Esophagus squamous epithelium (tissue), 5 donors: ENCODE measurements at regions not wholly inside any gene's neighbourhood (a gene's known extent, or its start where the extent isn't known, plus 50 kb on each side); places are given as distances from the start of the nearest gene placed in this dataset.

Source experiments
- DNase-seq: peaks from one replicate; lab custom pipeline; 2025; lab: John Stamatoyannopoulos, UW
- H3K27ac ChIP-seq, 4 donors: fragments of 200-600 bp; sonication (generic); one replicate each; pipeline ENCODE4 v1.5.1; 2016 to 2019; ENCODE audit warnings: mild to moderate bottlenecking in 1 of 4
- H3K27me3 ChIP-seq, 4 donors: fragments of 200-600 bp; sonication (generic); 1 replicate in 3 of 4; 2 replicates in 1 of 4; pipeline versions ENCODE4 v1.5.1 to v1.6.0; 2017 to 2021; ENCODE audit warnings: antibody characterized with exemption in 1 of 4
- H3K36me3 ChIP-seq, 3 donors: fragments of 200-600 bp; sonication (generic); one replicate each; pipeline ENCODE4 v1.5.1; 2016 to 2019
- H3K4me1 ChIP-seq, 3 donors: fragments of 200-600 bp; sonication (generic); one replicate each; pipeline ENCODE4 v1.5.1; 2017 to 2019
- H3K4me3 ChIP-seq, 4 donors: fragments of 200-600 bp; sonication (generic); 1 replicate in 3 of 4; 2 replicates in 1 of 4; pipeline ENCODE4 v1.5.1; 2016 to 2019; ENCODE audit warnings: mild to moderate bottlenecking in 2 of 4, moderate library complexity in 1 of 4
- H3K9me3 ChIP-seq, 3 donors: fragments of 200-600 bp; sonication (generic); one replicate each; pipeline ENCODE4 v1.5.1; 2016 to 2019
- POLR2A ChIP-seq, 4 donors: fragments of 450-650 bp; IDR thresholded peaks; one replicate each; pipeline ENCODE4 v1.6.1; 2017; ENCODE audit warnings: antibody characterized with exemption in 4 of 4, mild to moderate bottlenecking in 4 of 4, moderate library complexity in 3 of 4
- WGBS, 2 donors: methylation state at CpG; one replicate each; pipeline ENCODE4 v1.1.5; 2018; 5-methylcytosine and 5-hydroxymethylcytosine counted together
- intact Hi-C: fragments of 100-400 bp; cut with DNase I; formaldehyde crosslinking; loops from one replicate; pipeline ENCODE4 v1.15.0; 2022
- TF ChIP-seq, protein P1 (sequence below), 6 experiments: fragments of 450-650 bp in 4 of 6; fragments of 200-600 bp in 2 of 6; sonication (generic) in 2 of 6; IDR thresholded peaks; one replicate each; pipeline ENCODE4 v1.5.1; 2016 to 2019; ENCODE audit warnings: antibody characterized with exemption in 6 of 6, mild to moderate bottlenecking in 4 of 6, moderate library complexity in 4 of 6
- donor health status: DM: yes; HTN: yes; CAD: no.

- no peaks in the 10 kb centered on the region for H3K4me1 ChIP-seq
- H3K27me3 ChIP-seq: no peaks in the 10 kb centered on the region
- TF ChIP-seq, protein P1, sequence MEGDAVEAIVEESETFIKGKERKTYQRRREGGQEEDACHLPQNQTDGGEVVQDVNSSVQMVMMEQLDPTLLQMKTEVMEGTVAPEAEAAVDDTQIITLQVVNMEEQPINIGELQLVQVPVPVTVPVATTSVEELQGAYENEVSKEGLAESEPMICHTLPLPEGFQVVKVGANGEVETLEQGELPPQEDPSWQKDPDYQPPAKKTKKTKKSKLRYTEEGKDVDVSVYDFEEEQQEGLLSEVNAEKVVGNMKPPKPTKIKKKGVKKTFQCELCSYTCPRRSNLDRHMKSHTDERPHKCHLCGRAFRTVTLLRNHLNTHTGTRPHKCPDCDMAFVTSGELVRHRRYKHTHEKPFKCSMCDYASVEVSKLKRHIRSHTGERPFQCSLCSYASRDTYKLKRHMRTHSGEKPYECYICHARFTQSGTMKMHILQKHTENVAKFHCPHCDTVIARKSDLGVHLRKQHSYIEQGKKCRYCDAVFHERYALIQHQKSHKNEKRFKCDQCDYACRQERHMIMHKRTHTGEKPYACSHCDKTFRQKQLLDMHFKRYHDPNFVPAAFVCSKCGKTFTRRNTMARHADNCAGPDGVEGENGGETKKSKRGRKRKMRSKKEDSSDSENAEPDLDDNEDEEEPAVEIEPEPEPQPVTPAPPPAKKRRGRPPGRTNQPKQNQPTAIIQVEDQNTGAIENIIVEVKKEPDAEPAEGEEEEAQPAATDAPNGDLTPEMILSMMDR (IDR thresholded peaks at IDR 0.05): no peak
- TF ChIP-seq POLR2A (IDR thresholded peaks at IDR 0.05): no peak
These were observed 252.2 kb upstream of the PDE10A start for GRCh38 chr6:165915022-165915770.

DNA sequence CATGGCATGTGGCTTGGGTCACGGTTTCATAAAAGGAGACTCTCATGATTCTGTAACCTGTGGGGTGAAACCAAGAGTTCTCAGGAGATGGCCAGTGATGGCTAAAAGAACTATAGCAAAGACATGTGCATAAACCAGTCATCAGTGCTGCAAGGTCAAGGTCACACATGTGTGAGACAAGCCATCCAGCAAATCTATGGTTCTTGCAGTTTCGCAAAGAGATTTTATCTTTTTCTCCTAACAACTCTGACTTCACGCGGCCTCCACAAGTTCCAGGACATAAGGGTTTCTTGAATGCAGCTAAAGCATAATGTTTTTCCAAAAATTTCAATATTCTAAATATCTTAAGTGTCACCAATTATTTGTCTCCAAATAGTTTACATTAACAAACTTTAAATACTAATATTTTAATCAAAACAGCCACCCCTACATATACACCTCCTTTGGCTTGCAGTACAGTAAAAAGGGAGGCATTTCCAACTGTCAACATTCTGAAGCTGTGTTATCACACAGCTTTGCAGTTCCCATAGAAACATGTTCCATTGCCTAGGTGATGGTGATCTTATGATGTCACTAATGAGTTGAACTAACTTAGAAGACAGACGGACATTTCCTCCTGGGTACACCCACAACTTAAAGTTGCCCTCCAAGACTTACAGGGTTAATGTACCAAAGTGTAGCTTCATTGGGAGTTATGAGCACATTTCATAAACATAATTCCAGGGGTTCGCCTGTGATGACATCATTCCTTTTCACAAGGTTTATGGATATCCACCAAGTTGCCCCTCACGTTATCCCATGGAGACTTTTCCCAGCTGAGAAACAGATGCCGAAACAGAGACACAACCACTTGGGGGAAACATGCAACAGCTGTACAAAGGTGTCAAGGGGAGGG, 250.9 kb upstream of the PDE10A start:
- Histone ChIP-seq H3K27me3 (no peaks in the 10 kb centered on the region), H3K9me3 (no peaks in the 10 kb centered on the region), H3K36me3 (no peaks in the 10 kb centered on the region), H3K27ac (no peak overlapping the region), H3K4me3 (no peak overlapping the region), H3K4me1 (no peaks in the 10 kb centered on the region)
- no peak for DNase-seq
- 71 to 73% methylated on average over 8 of the region's 8 CpGs for WGBS, 2 donors
- intact Hi-C loops: no loop called here
- no peak for TF ChIP-seq POLR2A (IDR thresholded peaks at IDR 0.05)
- TF ChIP-seq, protein P1 (IDR thresholded peaks at IDR 0.05): no peak

More at GRCh38 chr6:165915022-165915770, 252.2 kb upstream of the PDE10A start:
- Histone ChIP-seq H3K36me3 (no peaks in the 10 kb centered on the region), H3K9me3 (no peaks in the 10 kb centered on the region), H3K4me3 (no peak overlapping the region), H3K27ac (no peak overlapping the region)
- WGBS, 2 donors: 72 to 82% methylated on average over 10 of the region's 10 CpGs
- DNase-seq: no peak
- intact Hi-C loops: no loop called here

DNA sequence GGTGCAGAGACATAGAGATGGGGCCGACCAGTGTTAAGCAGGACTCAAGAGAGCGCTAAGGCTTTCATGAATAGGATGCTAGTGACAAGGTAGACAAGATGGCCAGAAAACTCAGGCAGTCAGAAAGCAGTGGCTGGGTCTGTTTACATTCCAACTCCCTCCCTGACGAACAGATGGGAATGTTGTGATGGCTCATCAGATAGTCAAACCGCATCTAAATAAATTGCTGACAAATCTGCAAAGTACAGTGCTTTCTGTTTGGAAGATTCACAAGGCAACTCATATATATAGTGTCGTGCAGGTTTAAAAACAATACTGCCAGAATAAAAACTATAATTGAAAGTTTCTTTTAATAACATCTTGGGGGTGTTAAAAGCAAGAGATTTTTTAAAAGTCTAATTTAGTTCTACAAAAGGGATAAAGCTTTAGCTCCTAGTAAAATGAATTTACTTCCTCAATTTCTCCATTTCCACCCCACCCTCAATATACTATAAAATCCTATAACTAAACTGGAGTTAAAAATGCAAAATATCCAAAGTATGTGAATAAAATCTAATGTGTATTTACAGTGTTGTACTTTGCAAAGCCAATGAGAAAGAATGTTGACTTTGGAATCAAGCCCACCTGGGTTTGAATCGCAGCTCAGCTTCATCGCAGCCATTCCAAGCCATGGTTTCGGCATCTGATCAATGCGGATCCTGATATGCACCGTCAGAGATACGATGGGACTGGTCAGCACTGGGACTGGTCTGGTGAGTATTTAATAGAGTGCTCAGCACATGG, 247.3 kb upstream of the PDE10A start:
- no peaks in the 10 kb centered on the region for H3K4me1 ChIP-seq
- no peaks in the 10 kb centered on the region for H3K27me3 ChIP-seq
- WGBS, 2 donors: 56 to 64% methylated on average over 11 of the region's 11 CpGs
- H3K36me3 ChIP-seq: no peaks in the 10 kb centered on the region
- TF ChIP-seq POLR2A (IDR thresholded peaks at IDR 0.05): no peak
- TF ChIP-seq, protein P1 (IDR thresholded peaks at IDR 0.05): no peak
- H3K9me3 ChIP-seq: no peaks in the 10 kb centered on the region
- no peak overlapping the region for H3K4me3 ChIP-seq
- DNase-seq: no peak
- intact Hi-C loops: no loop called here
- H3K27ac ChIP-seq: no peak overlapping the region

- intact Hi-C loops: no loop called here
- H3K4me1 ChIP-seq: no peaks in the 10 kb centered on the region
- no peaks in the 10 kb centered on the region for H3K9me3 ChIP-seq
- no peaks in the 10 kb centered on the region for H3K36me3 ChIP-seq
- TF ChIP-seq, protein P1 (IDR thresholded peaks at IDR 0.05): no peak
- no peak for TF ChIP-seq POLR2A (IDR thresholded peaks at IDR 0.05)
- H3K27ac ChIP-seq: no peak overlapping the region
- WGBS, 2 donors: 86 to 98% methylated on average over 6 to 7 of the region's 7 CpGs
- no peak for DNase-seq
- no peak overlapping the region for H3K4me3 ChIP-seq
- H3K27me3 ChIP-seq: no peaks in the 10 kb centered on the region
These were observed 243.7 kb upstream of the PDE10A start for GRCh38 chr6:165906736-165907135.
